HG02981 (cell line): ENCODE measurements at regions not wholly inside any gene's neighbourhood (a gene's known extent, or its start where the extent isn't known, plus 50 kb on each side); places are given as distances from the start of the nearest gene placed in this dataset.
"Not testable (repeated sequence)": the region's sequence is repeated elsewhere in the genome, so short reads cannot be mapped to it uniquely, and the experiment has no call there.

ENCODE experiments used
- ATAC-seq: cut with Tn5 transposase; IDR thresholded peaks from one replicate; pipeline ENCODE4 v1.9.1; 2021; ENCODE audit warnings: mild to moderate bottlenecking, moderate library complexity; ENCODE audit not compliant: unreplicated experiment

DNA sequence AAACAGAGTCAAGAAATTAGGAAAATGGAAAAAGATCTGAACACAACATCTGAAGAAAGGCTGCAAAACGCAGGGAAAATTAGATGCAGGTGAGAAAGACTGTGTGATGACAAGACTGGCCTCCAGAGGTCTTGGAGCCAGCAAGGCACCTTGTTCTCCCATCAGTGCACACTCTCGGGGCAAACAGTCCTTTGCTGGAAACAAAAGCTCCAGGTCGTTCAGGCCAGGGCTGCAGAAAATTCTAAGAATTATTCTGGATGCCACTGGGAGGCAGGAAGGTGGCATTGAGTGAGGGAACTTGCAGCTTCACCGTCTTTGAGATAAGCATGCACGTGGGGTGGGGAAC lies 219.9 kb upstream of the SSTR4 start:
- ATAC-seq: no peak

DNA sequence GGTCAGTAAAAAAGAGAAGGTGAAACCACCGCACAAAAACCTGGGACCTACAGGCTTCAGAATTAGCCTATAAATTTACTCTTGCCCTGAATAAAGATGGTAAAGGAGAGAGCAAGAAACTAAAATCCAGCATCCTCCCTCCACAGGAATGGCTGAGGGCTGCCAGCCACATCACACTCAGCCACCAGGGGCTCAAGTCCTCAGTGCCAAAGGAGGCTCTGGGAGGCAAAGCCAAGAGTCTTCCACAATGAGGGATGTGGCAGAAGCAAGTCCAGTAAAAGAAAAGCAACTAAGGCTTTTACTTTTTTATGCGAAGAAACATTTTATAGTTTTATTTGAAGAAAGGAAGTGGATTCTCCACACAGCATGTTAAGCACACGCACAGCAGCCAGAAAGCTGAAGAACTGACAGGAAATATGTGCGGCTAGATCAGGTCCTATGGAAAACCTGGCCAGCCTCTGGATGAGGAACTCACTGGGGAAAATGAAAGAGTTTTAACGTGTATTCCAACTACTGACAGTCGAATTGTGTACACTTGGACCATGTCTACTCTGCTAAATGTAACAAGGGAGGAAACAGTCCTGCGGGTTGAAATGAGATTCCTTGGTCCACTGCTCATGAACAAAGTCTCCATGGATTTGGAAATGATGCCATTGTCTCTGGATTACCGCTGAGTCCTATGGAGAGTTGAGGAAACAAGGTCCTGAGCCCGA lies 219.4 kb upstream of the SSTR4 start:
- ATAC-seq: no peak

DNA sequence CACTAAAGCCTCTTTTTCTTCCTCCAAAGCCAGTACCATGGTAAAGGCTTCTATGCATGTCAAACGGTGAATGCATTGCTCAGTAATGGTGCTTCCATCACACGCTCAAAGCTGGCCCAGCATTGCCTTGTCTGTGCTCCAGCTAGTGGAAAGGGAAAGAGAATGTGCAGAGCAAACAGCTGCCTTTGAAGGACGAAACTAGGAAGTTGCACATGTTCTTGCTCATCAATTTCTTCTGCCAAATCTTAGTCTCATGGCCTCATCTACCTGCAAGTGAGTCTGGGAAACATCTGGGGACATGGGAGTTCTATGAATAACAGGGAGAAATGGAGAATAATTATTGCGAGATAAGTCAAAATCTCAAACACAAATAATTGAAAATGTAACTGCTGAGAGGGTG lies 216.5 kb upstream of the SSTR4 start:
- ATAC-seq: no peak

DNA sequence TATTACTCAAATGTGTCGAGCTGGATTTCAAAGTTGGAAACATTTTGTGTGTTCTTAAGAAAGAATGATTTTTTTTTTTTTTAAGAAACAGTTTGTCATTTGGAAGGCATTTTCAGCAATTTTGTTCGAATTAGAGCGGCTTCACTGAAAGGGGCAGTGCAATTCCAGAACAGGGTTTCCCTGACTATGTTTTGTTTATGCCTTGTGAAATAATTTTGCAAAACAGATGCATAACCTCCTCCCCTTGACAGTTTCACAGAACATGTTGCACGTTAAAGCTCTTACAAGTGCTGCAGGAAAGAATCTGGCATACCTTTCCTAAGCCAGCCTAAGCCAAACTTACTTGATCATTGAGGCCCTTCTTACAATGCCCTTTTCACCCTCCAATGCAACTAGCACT lies 216.0 kb upstream of the SSTR4 start:
- no peak for ATAC-seq

DNA sequence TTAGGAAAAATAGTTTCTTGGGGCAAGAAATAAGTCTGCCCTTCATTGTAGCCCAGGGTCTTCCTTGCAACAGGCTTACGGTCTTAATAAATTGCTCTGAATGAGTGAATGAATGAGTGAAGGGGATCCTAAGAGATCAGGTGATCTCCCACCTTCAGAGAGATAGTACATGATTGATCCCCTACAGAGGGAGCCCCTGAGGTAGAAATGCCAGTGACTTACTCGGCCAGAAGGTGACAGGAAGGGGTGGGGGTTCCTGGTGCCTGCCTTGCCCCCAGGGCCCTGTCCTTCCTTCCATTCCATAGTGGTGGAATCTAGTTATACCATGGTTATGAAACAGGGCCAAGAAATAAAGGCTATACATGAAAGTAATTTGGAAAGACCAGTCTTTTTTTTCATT lies 215.3 kb upstream of the SSTR4 start:
- ATAC-seq: no peak

DNA sequence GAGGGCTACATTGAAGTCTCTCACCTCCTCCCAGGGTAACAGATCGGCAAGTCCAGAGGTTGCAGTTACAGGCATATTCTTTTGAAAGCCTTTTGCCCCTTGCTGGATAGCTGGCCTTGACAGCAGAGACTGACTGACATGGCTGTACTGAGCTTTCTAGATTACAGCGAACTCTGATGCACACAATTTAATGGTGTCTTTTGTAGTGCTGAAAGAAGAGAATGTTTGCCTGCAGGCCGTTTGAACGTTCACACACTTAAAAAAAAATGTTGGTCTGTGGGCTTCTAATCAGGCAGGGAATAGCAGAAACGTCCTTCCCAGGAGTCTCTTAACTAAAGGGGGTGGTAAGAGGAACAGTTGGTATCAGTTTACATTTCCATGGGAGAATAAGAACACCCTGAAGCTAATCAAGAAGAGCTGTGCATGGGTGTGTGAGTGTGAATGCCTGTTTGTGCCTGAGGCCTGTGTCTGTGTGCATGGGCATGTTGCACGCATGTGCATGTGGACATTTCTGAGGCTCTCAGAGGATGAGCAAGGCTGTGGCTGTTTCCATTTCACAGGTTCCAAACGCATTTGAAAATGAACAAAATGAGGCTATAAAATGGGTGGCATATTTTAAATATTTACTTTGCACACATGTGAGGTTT lies 213.9 kb upstream of the SSTR4 start:
- no peak for ATAC-seq

DNA sequence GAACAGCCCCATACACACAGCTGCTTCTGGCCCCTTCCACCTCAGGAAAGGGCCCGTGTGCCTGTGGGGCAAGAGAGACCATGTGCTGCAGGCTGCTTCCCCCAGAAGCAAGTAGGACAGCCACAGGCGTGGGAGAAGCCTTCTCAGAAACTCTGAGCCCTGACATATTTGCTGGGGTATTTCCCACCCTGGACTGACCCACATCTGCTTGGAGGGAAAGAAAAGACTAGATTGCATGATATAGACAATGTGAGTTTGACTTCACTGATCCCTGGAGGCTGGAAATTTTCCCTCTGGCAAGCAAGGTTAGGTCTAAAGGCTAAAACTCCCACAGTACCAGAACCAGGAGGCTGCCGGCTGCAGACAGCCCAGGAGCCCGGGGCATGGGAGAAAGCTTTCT lies 213.3 kb upstream of the SSTR4 start:
- ATAC-seq: no peak

DNA sequence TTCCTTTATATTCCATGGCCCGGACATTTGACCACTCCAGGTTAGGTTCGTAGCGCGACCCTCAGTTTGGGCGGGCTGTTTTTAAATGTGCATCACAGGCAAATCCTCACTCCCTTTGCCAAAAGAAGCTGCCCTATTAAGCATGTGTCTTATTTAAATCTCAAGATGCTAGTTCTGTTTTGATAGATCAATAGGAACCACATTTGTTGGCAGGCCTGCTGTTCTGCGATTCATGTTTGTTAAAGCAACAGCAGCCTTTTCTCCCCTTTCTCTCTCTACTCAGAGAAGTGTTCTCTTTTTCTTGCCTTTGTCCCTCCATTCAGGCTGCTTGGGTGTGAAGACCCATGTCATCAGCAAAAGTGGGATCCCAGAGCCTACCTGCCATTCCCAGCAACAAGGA lies 212.0 kb upstream of the SSTR4 start:
- no peak for ATAC-seq

DNA sequence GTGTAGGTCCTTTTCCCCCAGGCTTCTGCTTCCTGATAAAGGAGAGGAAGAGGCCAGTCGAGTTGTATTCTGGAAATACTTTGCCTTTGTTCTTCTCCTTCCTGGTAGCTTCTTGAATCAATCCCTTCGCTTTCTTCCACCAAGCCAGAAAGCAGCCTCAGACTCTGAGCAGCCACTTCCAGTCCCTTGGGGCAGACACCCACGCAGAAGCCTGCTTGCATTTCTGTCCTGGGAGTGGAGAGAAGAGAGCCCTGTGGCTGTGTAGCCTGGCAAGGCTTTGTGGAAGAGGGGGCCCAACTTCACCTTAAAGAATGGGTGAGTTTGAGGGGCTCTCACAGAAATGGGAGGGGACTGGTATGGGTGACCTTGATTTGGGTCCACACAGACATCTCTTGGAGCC lies 211.0 kb upstream of the SSTR4 start:
- ATAC-seq: no peak

DNA sequence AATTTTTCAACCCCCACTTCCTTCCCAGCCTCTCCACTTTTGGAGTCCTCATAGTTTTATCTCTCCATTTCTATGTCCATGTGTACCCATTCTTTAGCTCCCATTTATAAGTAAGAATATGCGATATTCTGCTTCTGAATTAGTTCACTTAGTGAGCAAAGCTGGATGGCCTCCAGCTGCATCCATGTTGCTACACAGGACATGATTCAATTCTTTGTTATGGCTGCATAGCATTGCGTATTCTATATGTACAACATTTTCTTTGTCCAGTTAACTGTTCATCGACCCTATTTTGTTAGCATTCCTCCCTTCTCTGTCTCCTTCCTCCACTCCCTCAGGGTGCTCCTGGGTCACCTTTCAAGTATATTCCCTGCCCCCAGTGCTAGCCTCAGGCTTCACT lies 210.0 kb upstream of the SSTR4 start:
- no peak for ATAC-seq

DNA sequence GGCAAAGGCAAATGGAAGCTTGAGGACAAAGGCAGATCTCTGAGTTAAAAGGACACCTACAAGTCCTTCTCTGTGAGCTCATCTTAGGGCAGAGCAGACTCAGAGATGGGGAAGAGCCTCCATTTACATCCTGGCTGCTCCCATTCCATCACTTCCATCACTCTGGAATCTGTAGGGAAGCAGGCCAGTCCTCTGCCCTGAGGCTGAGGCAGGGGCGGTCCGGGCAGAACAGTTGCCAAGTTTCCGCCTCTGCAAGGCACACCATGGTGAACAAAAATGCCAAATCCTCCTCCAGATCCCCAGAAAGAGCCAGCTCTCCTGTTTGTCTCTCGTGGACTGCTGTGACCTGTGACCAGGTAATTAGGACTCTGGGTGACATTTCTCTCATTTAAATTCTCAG lies 209.6 kb upstream of the SSTR4 start:
- no peak for ATAC-seq

DNA sequence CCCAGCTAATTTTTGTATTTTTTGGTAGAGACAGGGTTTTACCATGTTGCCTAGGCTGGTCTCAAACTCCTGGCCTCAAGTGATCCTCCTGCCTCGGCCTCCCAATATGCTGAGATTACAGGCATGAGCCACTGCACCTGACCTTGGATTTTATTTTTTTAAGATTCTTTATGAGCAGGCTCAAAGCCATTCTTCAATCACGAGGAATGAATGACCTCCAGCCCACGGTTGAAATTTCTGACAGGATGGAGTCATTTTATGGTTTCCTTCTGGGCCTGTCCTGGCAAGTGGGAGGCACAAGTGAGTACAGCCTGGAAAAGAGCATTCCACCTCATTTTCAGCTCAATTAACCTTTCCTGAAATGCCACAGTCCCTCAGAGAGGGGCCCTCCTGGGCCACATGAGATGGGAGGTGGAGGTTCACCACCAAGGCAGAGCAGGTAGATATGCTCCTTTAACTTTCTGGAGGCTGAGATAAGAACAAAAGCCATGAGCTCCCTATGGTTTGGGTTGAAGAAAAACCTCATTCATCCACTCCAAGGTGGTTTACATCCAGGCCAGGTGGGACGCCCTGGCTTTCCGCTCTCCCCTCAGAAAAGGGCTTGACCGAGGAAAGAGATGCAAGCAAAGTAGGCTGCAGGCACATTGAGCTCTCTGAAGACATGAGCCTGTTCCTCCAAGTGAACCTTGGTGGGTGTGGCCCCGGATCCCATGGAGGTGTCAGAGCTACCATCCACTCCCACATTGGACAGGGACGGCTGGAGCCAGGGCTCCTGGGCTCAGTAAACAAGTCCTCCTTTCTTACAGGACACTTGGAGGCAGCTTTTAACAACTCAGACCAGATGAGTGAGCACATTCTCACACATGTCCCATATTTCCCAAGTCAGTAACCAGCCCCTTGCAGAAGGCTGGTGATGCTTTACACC lies 208.5 kb upstream of the SSTR4 start:
- no peak for ATAC-seq

DNA sequence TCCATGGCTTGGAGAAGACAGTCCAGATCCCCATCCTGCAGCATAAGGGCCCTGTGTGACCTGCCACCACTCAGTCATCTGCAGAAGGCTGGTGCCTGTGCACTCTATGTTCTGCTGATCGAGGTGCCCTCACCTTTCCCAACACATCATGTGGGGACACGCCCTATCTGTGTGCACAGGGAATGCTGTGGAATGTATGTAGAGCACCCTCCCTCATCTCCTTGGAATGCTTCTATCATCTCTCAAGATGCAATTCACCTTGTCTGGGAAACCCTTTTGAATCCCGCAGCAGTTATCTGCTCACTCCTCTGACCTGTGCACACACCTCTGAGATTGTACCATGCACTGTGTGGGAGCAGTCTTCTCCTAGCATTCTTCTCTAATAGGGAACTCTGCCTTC lies 207.2 kb upstream of the SSTR4 start:
- no peak for ATAC-seq

DNA sequence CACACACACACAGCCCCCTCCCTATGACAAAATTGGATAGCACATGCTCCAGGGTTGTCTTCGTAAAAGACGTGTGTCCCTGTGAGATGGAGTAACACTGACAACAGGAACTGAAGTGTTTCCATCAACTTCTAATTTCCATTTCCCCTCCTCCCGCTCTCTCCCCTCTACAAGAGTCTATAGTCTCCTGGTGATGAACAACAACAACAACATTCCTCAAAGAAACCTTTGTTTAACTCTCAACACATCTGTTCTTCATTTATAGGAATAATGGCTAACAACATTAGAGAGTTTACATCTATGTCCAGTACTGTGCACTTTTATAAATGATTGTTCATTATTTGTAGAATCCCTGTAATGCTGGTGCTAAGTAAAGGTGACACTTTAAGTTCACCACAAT lies 205.8 kb upstream of the SSTR4 start:
- ATAC-seq: no peak

DNA sequence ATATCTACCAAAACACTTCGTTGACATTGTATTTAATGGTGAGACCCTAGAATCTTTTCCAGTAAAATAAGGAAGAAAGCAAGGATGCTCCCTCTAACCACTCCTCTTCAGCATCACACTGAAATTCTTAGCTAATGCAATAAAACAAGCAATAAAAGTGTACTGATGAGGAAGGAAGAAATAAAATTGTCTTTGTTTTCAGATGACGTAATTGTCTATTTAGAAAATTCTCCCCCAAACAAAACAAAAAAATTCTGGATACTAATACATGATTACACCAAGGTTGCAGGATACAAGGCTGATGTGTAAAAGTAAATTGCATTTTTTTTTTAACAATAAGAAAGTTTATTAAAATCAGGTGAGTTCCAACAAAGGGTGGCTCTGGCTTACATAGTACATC lies 205.0 kb upstream of the SSTR4 start:
- ATAC-seq: no peak

DNA sequence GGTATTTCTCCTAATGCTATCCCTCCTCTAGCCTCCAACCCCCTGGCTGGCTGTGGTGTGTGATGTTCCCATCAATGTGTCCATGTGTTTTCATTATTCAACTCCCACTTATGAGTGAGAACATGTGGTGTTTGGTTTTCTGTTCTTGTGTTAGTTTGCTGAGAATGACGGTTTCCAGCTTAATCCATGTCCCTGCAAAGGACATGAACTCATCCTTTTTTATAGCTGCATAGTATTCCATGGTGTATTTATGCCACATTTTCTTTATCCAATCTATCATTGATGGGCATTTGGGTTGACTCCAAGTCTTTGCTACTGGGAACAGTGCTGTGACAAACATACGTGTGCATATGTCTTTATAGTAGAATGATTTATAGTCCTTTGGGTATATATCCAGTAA lies 204.4 kb upstream of the SSTR4 start:
- not testable (repeated sequence) for ATAC-seq

DNA sequence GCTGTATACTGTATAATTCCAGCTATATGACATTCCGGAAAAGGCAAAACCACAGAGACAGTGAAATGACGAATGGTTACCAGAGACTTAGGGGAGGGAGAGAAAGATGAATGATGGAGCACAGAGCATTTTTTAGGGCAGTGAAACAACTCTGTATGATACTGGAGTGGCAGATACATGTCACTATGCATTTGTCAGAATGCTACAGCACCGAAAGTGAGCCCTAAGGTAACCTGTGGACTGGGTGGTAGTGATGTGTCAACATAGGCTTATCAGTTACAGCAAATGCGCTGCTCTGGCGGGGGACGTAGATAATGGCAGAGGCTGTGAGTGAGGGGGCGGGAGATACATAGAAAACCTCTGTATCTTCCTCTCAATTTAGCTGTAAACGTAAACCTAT lies 201.3 kb upstream of the SSTR4 start:
- no peak for ATAC-seq

DNA sequence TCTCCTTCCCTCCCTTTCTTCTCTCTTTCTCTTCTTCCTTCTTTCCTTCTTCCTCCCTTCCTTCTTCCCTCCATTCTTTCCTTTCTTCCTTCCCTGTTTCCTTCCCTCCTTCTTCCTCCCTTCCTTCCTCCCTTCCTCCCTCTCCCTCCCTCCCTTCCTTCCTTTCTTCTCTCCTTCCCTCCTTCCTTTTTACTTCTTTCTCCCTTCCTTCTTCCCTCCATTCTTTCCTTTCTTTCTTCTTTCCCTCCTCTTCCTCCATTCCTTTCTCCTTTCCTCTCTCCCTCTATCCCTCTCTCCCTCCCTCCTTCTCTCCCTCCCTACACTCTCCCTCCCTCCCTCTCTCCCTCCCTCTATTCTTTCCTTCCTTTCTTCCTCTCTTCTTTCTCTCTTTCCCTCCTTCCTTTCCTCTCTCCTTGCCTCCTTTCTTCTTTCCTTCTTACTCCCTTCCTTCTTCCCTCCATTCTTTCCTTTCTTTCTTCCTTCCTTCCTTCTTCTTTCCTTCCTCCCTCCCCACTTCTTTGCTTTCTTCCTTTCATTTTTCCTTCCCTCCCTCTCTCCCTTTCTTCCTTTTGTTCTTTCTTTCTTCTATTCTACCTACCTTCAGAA lies 200.4 kb upstream of the SSTR4 start:
- ATAC-seq: no peak

DNA sequence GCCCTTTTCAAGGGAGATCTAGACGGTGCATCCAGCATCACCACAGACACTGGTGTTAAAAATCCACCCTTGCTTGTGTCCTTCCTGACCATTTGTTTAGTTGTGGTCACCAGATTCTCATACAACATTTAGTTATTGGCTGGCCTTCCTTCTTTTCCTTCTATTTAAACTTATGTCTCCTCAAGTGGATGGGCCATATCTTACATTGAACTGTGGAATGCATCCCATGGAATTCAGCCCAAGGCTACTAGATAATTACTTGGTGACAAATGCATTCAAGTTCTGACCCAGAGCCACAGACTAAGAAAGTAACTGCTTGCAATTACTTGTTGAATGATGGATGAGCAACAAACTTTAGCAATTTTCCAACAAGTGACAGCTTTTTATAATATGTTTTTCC lies 198.9 kb upstream of the SSTR4 start:
- ATAC-seq: no peak

DNA sequence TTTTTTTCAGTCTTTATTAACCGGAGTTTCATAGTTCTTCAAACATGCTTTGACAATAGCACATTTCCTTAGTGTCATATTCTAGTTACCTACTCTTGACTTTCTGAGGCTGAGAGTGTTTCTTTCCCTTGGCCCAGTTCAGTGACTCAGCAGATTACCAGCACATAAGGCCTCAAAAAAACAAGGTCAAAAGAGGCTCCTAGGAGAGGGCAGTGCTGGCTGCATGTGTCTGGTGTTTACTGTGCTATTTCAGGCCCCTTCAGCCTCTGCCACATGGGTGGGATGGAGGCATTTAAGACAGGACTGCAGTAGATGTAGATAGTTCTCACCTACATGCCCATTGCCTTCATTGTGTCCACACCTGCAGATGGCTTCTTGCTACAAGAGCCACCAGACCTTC lies 198.2 kb upstream of the SSTR4 start:
- no peak for ATAC-seq

DNA sequence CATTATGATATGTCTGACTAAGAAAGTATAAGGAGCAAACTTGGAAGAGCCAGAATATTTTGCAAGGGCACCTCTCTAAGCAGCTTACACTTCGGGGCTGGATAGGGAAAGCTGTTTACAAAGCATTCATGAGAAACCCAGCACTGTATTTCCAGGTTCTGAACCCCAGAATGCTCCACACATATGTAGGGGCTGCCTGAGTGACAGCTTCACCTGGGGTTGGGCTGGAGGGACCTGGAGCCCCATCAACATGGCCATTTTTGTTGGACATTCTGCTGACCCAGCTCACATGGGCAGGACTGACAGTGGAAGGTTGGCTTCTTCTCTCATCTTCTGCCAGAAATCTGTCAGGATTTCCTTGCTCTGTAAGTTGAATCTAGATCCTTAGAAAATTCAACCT lies 197.1 kb upstream of the SSTR4 start:
- no peak for ATAC-seq

DNA sequence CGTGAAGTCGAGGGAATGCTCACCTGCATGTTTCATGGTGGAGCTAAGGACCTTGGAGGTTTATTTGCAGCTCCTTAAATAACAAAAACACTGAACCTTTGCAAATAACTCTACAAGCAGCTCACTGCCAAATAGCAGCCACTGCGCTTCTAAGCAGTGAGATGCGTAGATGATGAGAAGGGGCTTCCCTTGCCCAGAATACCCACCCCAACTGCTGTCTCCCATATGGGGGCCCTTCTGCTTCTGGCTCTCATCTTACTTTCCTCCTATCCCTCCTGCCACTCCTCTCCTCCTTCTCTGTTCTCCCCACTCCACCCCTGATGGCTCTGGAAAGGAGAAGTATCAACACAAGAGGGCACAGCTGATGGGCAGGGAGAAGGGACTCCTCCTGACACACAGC lies 193.3 kb upstream of the SSTR4 start:
- ATAC-seq: no peak
